ENCODE measurements at regions not wholly inside any gene's neighbourhood (a gene's known extent, or its start where the extent isn't known, plus 50 kb on each side); places are given as distances from the start of the nearest gene placed in this dataset.
"Not testable (repeated sequence)": the region's sequence is repeated elsewhere in the genome, so short reads cannot be mapped to it uniquely, and the experiment has no call there.

- Histone ChIP-seq H3K9me3 (replicated peaks; ENCODE audit: low read length) (no peaks in the 10 kb centered on the region), H3K4me3 (ENCODE audit: low read length) (no peak overlapping the region), H3K4me2 (ENCODE audit: low read length) (no peak overlapping the region), H3K9ac (ENCODE audit: low read depth, low read length) (no peak overlapping the region), H3K27me3 (ENCODE audit: control insufficient read depth, insufficient read depth, low read length) (peaks cover 78% of the 10 kb centered on the region), H3K36me3 (ENCODE audit: insufficient read depth, low read length) (no peaks in the 10 kb centered on the region), H3K4me1 (ENCODE audit: control insufficient read depth, insufficient read depth, low read length) (no peaks in the 10 kb centered on the region)
Observed at GRCh38 chr22:26958378-26958777, 301.0 kb downstream of the MIAT start.

GRCh38 chr22:26964642-26965041 lies 307.3 kb downstream of the MIAT start:
- no peak overlapping the region for H3K4me2 ChIP-seq (ENCODE audit: low read length)
- no peaks in the 10 kb centered on the region for H3K9me3 ChIP-seq (replicated peaks; ENCODE audit: low read length)
- no peaks in the 10 kb centered on the region for H3K4me1 ChIP-seq (ENCODE audit: control insufficient read depth, insufficient read depth, low read length)
- no peak overlapping the region for H3K9ac ChIP-seq (ENCODE audit: low read depth, low read length)
- no peaks in the 10 kb centered on the region for H3K36me3 ChIP-seq (ENCODE audit: insufficient read depth, low read length)
- H3K27me3 ChIP-seq (ENCODE audit: control insufficient read depth, insufficient read depth, low read length) = peaks cover 41% of the 10 kb centered on the region
- no peak overlapping the region for H3K4me3 ChIP-seq (ENCODE audit: low read length)

GRCh38 chr22:26967282-26967681 lies 309.9 kb downstream of the MIAT start:
- H3K9me3 ChIP-seq (replicated peaks; ENCODE audit: low read length) = no peaks in the 10 kb centered on the region
- H3K9ac ChIP-seq (ENCODE audit: low read depth, low read length) = no peak overlapping the region

GRCh38 chr22:26968859-26969523 lies 311.6 kb downstream of the MIAT start:
- Histone ChIP-seq H3K27me3 (ENCODE audit: control insufficient read depth, insufficient read depth, low read length) (peaks cover 31% of the 10 kb centered on the region), H3K9me3 (replicated peaks; ENCODE audit: low read length) (no peaks in the 10 kb centered on the region), H3K9ac (ENCODE audit: low read depth, low read length) (no peak overlapping the region), H3K36me3 (ENCODE audit: insufficient read depth, low read length) (no peaks in the 10 kb centered on the region), H3K4me1 (ENCODE audit: control insufficient read depth, insufficient read depth, low read length) (no peaks in the 10 kb centered on the region), H3K4me2 (ENCODE audit: low read length) (no peak overlapping the region), H3K4me3 (ENCODE audit: low read length) (no peak overlapping the region)

More at GRCh38 chr22:26967282-26967681, 309.9 kb downstream of the MIAT start:
- Histone ChIP-seq H3K4me2 (ENCODE audit: low read length) (no peak overlapping the region), H3K4me3 (ENCODE audit: low read length) (no peak overlapping the region), H3K27me3 (ENCODE audit: control insufficient read depth, insufficient read depth, low read length) (peaks cover 30% of the 10 kb centered on the region), H3K4me1 (ENCODE audit: control insufficient read depth, insufficient read depth, low read length) (no peaks in the 10 kb centered on the region), H3K36me3 (ENCODE audit: insufficient read depth, low read length) (no peaks in the 10 kb centered on the region)

GRCh38 chr22:26970809-26971394 lies 313.5 kb downstream of the MIAT start:
- Histone ChIP-seq H3K4me1 (ENCODE audit: control insufficient read depth, insufficient read depth, low read length) (no peaks in the 10 kb centered on the region), H3K9ac (ENCODE audit: low read depth, low read length) (no peak overlapping the region), H3K27me3 (ENCODE audit: control insufficient read depth, insufficient read depth, low read length) (peaks cover 41% of the 10 kb centered on the region), H3K4me2 (ENCODE audit: low read length) (no peak overlapping the region), H3K9me3 (replicated peaks; ENCODE audit: low read length) (no peaks in the 10 kb centered on the region), H3K36me3 (ENCODE audit: insufficient read depth, low read length) (no peaks in the 10 kb centered on the region), H3K4me3 (ENCODE audit: low read length) (no peak overlapping the region)

GRCh38 chr22:26972286-26972685 lies 314.9 kb downstream of the MIAT start:
- Histone ChIP-seq H3K4me1 (ENCODE audit: control insufficient read depth, insufficient read depth, low read length) (no peaks in the 10 kb centered on the region), H3K9ac (ENCODE audit: low read depth, low read length) (no peak overlapping the region), H3K9me3 (replicated peaks; ENCODE audit: low read length) (no peaks in the 10 kb centered on the region), H3K4me3 (ENCODE audit: low read length) (no peak overlapping the region), H3K4me2 (ENCODE audit: low read length) (no peak overlapping the region), H3K27me3 (ENCODE audit: control insufficient read depth, insufficient read depth, low read length) (peaks cover 48% of the 10 kb centered on the region), H3K36me3 (ENCODE audit: insufficient read depth, low read length) (no peaks in the 10 kb centered on the region)

- H3K9ac ChIP-seq (ENCODE audit: low read depth, low read length); H3K9me3 ChIP-seq (replicated peaks; ENCODE audit: low read length); H3K4me2 ChIP-seq (ENCODE audit: low read length); H3K36me3 ChIP-seq (ENCODE audit: insufficient read depth, low read length); H3K4me3 ChIP-seq (ENCODE audit: low read length); H3K4me1 ChIP-seq (ENCODE audit: control insufficient read depth, insufficient read depth, low read length): not testable (repeated sequence)
- peaks cover 51% of the 10 kb centered on the region for H3K27me3 ChIP-seq (ENCODE audit: control insufficient read depth, insufficient read depth, low read length)
Observed at GRCh38 chr22:26972915-26973314, 315.5 kb downstream of the MIAT start.

- H3K36me3 ChIP-seq (ENCODE audit: insufficient read depth, low read length) = no peaks in the 10 kb centered on the region
Observed at GRCh38 chr22:26974034-26974433, 316.6 kb downstream of the MIAT start.

GRCh38 chr22:26974914-26975803 lies 317.8 kb downstream of the MIAT start:
- Histone ChIP-seq H3K9me3 (replicated peaks; ENCODE audit: low read length) (no peaks in the 10 kb centered on the region), H3K36me3 (ENCODE audit: insufficient read depth, low read length) (no peaks in the 10 kb centered on the region), H3K4me1 (ENCODE audit: control insufficient read depth, insufficient read depth, low read length) (no peaks in the 10 kb centered on the region), H3K4me2 (ENCODE audit: low read length) (no peak overlapping the region), H3K9ac (ENCODE audit: low read depth, low read length) (no peak overlapping the region), H3K4me3 (ENCODE audit: low read length) (no peak overlapping the region), H3K27me3 (ENCODE audit: control insufficient read depth, insufficient read depth, low read length) (peaks cover 72% of the 10 kb centered on the region)

More at GRCh38 chr22:26974034-26974433, 316.6 kb downstream of the MIAT start:
- peaks cover 61% of the 10 kb centered on the region for H3K27me3 ChIP-seq (ENCODE audit: control insufficient read depth, insufficient read depth, low read length)
- H3K4me3 ChIP-seq (ENCODE audit: low read length) = no peak overlapping the region
- no peak overlapping the region for H3K4me2 ChIP-seq (ENCODE audit: low read length)
- H3K9ac ChIP-seq (ENCODE audit: low read depth, low read length) = no peak overlapping the region
- H3K4me1 ChIP-seq (ENCODE audit: control insufficient read depth, insufficient read depth, low read length) = no peaks in the 10 kb centered on the region
- H3K9me3 ChIP-seq (replicated peaks; ENCODE audit: low read length) = no peaks in the 10 kb centered on the region

GRCh38 chr22:26975865-26976264 lies 318.5 kb downstream of the MIAT start:
- H3K4me3 ChIP-seq (ENCODE audit: low read length) = no peak overlapping the region
- H3K4me1 ChIP-seq (ENCODE audit: control insufficient read depth, insufficient read depth, low read length) = no peaks in the 10 kb centered on the region
- no peak overlapping the region for H3K4me2 ChIP-seq (ENCODE audit: low read length)
- H3K9ac ChIP-seq (ENCODE audit: low read depth, low read length) = no peak overlapping the region
- no peaks in the 10 kb centered on the region for H3K9me3 ChIP-seq (replicated peaks; ENCODE audit: low read length)
- H3K27me3 ChIP-seq (ENCODE audit: control insufficient read depth, insufficient read depth, low read length) = peaks cover 80% of the 10 kb centered on the region
- H3K36me3 ChIP-seq (ENCODE audit: insufficient read depth, low read length) = no peaks in the 10 kb centered on the region

GRCh38 chr22:26977741-26978376 lies 320.5 kb downstream of the MIAT start:
- no peak overlapping the region for H3K4me3 ChIP-seq (ENCODE audit: low read length)
- H3K4me1 ChIP-seq (ENCODE audit: control insufficient read depth, insufficient read depth, low read length) = no peaks in the 10 kb centered on the region
- H3K9ac ChIP-seq (ENCODE audit: low read depth, low read length) = no peak overlapping the region
- no peaks in the 10 kb centered on the region for H3K36me3 ChIP-seq (ENCODE audit: insufficient read depth, low read length)
- peaks cover 74% of the 10 kb centered on the region for H3K27me3 ChIP-seq (ENCODE audit: control insufficient read depth, insufficient read depth, low read length)
- H3K9me3 ChIP-seq (replicated peaks; ENCODE audit: low read length) = no peaks in the 10 kb centered on the region
- H3K4me2 ChIP-seq (ENCODE audit: low read length) = no peak overlapping the region

Data from skeletal muscle satellite cell (primary cell).